ENCODE measurements at regions not wholly inside any gene's neighbourhood (a gene's known extent, or its start where the extent isn't known, plus 50 kb on each side); places are given as distances from the start of the nearest gene placed in this dataset.
A peak's percentile ranks its signal among the peaks of the same experiment; 100 is the strongest.

- H3K27me3 ChIP-seq (ENCODE audit: control insufficient read depth in 2 of 2, insufficient read depth in 1 of 2, low read length in 1 of 2) = no peaks in the 10 kb centered on the region
- H3K9me3 ChIP-seq (ENCODE audit: control insufficient read depth in 2 of 2, insufficient read depth in 1 of 2, low read length in 1 of 2) = no peaks in the 10 kb centered on the region
- H3K36me3 ChIP-seq (ENCODE audit: control insufficient read depth in 2 of 2, insufficient read depth in 2 of 2, low read length in 1 of 2) = no peaks in the 10 kb centered on the region
- DNase-seq (ENCODE audit: low read depth in 6 of 9, low spot score in 9 of 9) = no peak
- peaks cover 0 to 1% of the 10 kb centered on the region in 2 donors for H3K4me1 ChIP-seq (ENCODE audit: control insufficient read depth in 2 of 2, insufficient read depth in 2 of 2, low read length in 2 of 2)
- H3K27ac ChIP-seq (ENCODE audit: low read depth in 1 of 2, low read length in 1 of 2) = no peak overlapping the region
- H3K4me3 ChIP-seq (ENCODE audit: low read length in 2 of 2) = no peak overlapping the region
Measured at GRCh38 chr5:35484241-35484640, 133.4 kb upstream of the SPEF2 start.

GRCh38 chr5:35483780-35484179 is 133.9 kb upstream of the SPEF2 start:
- Histone ChIP-seq H3K27ac (ENCODE audit: low read depth in 1 of 2, low read length in 1 of 2) (no peak overlapping the region), H3K4me1 (ENCODE audit: control insufficient read depth in 2 of 2, insufficient read depth in 2 of 2, low read length in 2 of 2) (peaks cover 0 to 2% of the 10 kb centered on the region in 2 donors), H3K27me3 (ENCODE audit: control insufficient read depth in 2 of 2, insufficient read depth in 1 of 2, low read length in 1 of 2) (no peaks in the 10 kb centered on the region), H3K36me3 (ENCODE audit: control insufficient read depth in 2 of 2, insufficient read depth in 2 of 2, low read length in 1 of 2) (no peaks in the 10 kb centered on the region), H3K4me3 (ENCODE audit: low read length in 2 of 2) (no peak overlapping the region), H3K9me3 (ENCODE audit: control insufficient read depth in 2 of 2, insufficient read depth in 1 of 2, low read length in 1 of 2) (no peaks in the 10 kb centered on the region)
- no peak for DNase-seq (ENCODE audit: low read depth in 6 of 9, low spot score in 9 of 9)
- WGBS = 83% methylated on average over 2 of the region's 2 CpGs

GRCh38 chr5:35483191-35483590 is 134.5 kb upstream of the SPEF2 start:
- H3K36me3 ChIP-seq (ENCODE audit: control insufficient read depth in 2 of 2, insufficient read depth in 2 of 2, low read length in 1 of 2) = no peaks in the 10 kb centered on the region
- peaks cover 0 to 2% of the 10 kb centered on the region in 2 donors for H3K4me1 ChIP-seq (ENCODE audit: control insufficient read depth in 2 of 2, insufficient read depth in 2 of 2, low read length in 2 of 2)
- H3K4me3 ChIP-seq (ENCODE audit: low read length in 2 of 2) = no peak overlapping the region
- no peak overlapping the region for H3K27ac ChIP-seq (ENCODE audit: low read depth in 1 of 2, low read length in 1 of 2)
- H3K27me3 ChIP-seq (ENCODE audit: control insufficient read depth in 2 of 2, insufficient read depth in 1 of 2, low read length in 1 of 2) = no peaks in the 10 kb centered on the region
- peak in 1 of 9 donors; percentile 6 for DNase-seq (ENCODE audit: low read depth in 6 of 9, low spot score in 9 of 9)
- no peaks in the 10 kb centered on the region for H3K9me3 ChIP-seq (ENCODE audit: control insufficient read depth in 2 of 2, insufficient read depth in 1 of 2, low read length in 1 of 2)

- H3K36me3 ChIP-seq (ENCODE audit: control insufficient read depth in 2 of 2, insufficient read depth in 2 of 2, low read length in 1 of 2) = no peaks in the 10 kb centered on the region
- H3K4me1 ChIP-seq (ENCODE audit: control insufficient read depth in 2 of 2, insufficient read depth in 2 of 2, low read length in 2 of 2) = peaks cover 0 to 2% of the 10 kb centered on the region in 2 donors
- WGBS = 96% methylated on average over 5 of the region's 5 CpGs
- no peak for DNase-seq (ENCODE audit: low read depth in 6 of 9, low spot score in 9 of 9)
- no peaks in the 10 kb centered on the region for H3K9me3 ChIP-seq (ENCODE audit: control insufficient read depth in 2 of 2, insufficient read depth in 1 of 2, low read length in 1 of 2)
- H3K4me3 ChIP-seq (ENCODE audit: low read length in 2 of 2) = no peak overlapping the region
- H3K27me3 ChIP-seq (ENCODE audit: control insufficient read depth in 2 of 2, insufficient read depth in 1 of 2, low read length in 1 of 2) = no peaks in the 10 kb centered on the region
- no peak overlapping the region for H3K27ac ChIP-seq (ENCODE audit: low read depth in 1 of 2, low read length in 1 of 2)
Measured at GRCh38 chr5:35482167-35482755, 135.4 kb upstream of the SPEF2 start.

- H3K4me3 ChIP-seq (ENCODE audit: low read length in 2 of 2) = no peak overlapping the region
- WGBS = 80% methylated on average over 5 of the region's 5 CpGs
Measured at GRCh38 chr5:35478856-35479682, 138.6 kb upstream of the SPEF2 start.

GRCh38 chr5:35477911-35478310 is 139.8 kb upstream of the SPEF2 start:
- H3K4me3 ChIP-seq (ENCODE audit: low read length in 2 of 2) = no peak overlapping the region
- H3K4me1 ChIP-seq (ENCODE audit: control insufficient read depth in 2 of 2, insufficient read depth in 2 of 2, low read length in 2 of 2) = peaks cover 0 to 2% of the 10 kb centered on the region in 2 donors
- H3K27me3 ChIP-seq (ENCODE audit: control insufficient read depth in 2 of 2, insufficient read depth in 1 of 2, low read length in 1 of 2) = no peaks in the 10 kb centered on the region
- H3K9me3 ChIP-seq (ENCODE audit: control insufficient read depth in 2 of 2, insufficient read depth in 1 of 2, low read length in 1 of 2) = no peaks in the 10 kb centered on the region
- no peak for DNase-seq (ENCODE audit: low read depth in 6 of 9, low spot score in 9 of 9)
- H3K36me3 ChIP-seq (ENCODE audit: control insufficient read depth in 2 of 2, insufficient read depth in 2 of 2, low read length in 1 of 2) = no peaks in the 10 kb centered on the region
- no peak overlapping the region for H3K27ac ChIP-seq (ENCODE audit: low read depth in 1 of 2, low read length in 1 of 2)

More at GRCh38 chr5:35478856-35479682, 138.6 kb upstream of the SPEF2 start:
- H3K27me3 ChIP-seq (ENCODE audit: control insufficient read depth in 2 of 2, insufficient read depth in 1 of 2, low read length in 1 of 2) = no peaks in the 10 kb centered on the region
- peak overlapping the region in 1 of 2 donors; percentile 61 for H3K27ac ChIP-seq (ENCODE audit: low read depth in 1 of 2, low read length in 1 of 2)
- no peaks in the 10 kb centered on the region for H3K36me3 ChIP-seq (ENCODE audit: control insufficient read depth in 2 of 2, insufficient read depth in 2 of 2, low read length in 1 of 2)
- no peaks in the 10 kb centered on the region for H3K9me3 ChIP-seq (ENCODE audit: control insufficient read depth in 2 of 2, insufficient read depth in 1 of 2, low read length in 1 of 2)
- peaks cover 0 to 2% of the 10 kb centered on the region in 2 donors for H3K4me1 ChIP-seq (ENCODE audit: control insufficient read depth in 2 of 2, insufficient read depth in 2 of 2, low read length in 2 of 2)
- DNase-seq (ENCODE audit: low read depth in 6 of 9, low spot score in 9 of 9) = peak in 6 of 9 donors; percentile 4 to 57 (median 14)

- Histone ChIP-seq H3K9me3 (ENCODE audit: control insufficient read depth in 2 of 2, insufficient read depth in 1 of 2, low read length in 1 of 2) (no peaks in the 10 kb centered on the region), H3K27me3 (ENCODE audit: control insufficient read depth in 2 of 2, insufficient read depth in 1 of 2, low read length in 1 of 2) (no peaks in the 10 kb centered on the region), H3K27ac (ENCODE audit: low read depth in 1 of 2, low read length in 1 of 2) (no peak overlapping the region), H3K4me1 (ENCODE audit: control insufficient read depth in 2 of 2, insufficient read depth in 2 of 2, low read length in 2 of 2) (peaks cover 0 to 2% of the 10 kb centered on the region in 2 donors), H3K36me3 (ENCODE audit: control insufficient read depth in 2 of 2, insufficient read depth in 2 of 2, low read length in 1 of 2) (no peaks in the 10 kb centered on the region), H3K4me3 (ENCODE audit: low read length in 2 of 2) (no peak overlapping the region)
- DNase-seq (ENCODE audit: low read depth in 6 of 9, low spot score in 9 of 9) = no peak
Measured at GRCh38 chr5:35477321-35477720, 140.3 kb upstream of the SPEF2 start.

- Histone ChIP-seq H3K9me3 (ENCODE audit: control insufficient read depth in 2 of 2, insufficient read depth in 1 of 2, low read length in 1 of 2) (no peaks in the 10 kb centered on the region), H3K4me3 (ENCODE audit: low read length in 2 of 2) (no peak overlapping the region), H3K27me3 (ENCODE audit: control insufficient read depth in 2 of 2, insufficient read depth in 1 of 2, low read length in 1 of 2) (no peaks in the 10 kb centered on the region), H3K4me1 (ENCODE audit: control insufficient read depth in 2 of 2, insufficient read depth in 2 of 2, low read length in 2 of 2) (peaks cover 0 to 2% of the 10 kb centered on the region in 2 donors), H3K36me3 (ENCODE audit: control insufficient read depth in 2 of 2, insufficient read depth in 2 of 2, low read length in 1 of 2) (no peaks in the 10 kb centered on the region), H3K27ac (ENCODE audit: low read depth in 1 of 2, low read length in 1 of 2) (no peak overlapping the region)
- no peak for DNase-seq (ENCODE audit: low read depth in 6 of 9, low spot score in 9 of 9)
- 93% methylated on average over 1 of the region's 1 CpG for WGBS
Measured at GRCh38 chr5:35476797-35477196, 140.9 kb upstream of the SPEF2 start.

- Histone ChIP-seq H3K27me3 (ENCODE audit: control insufficient read depth in 2 of 2, insufficient read depth in 1 of 2, low read length in 1 of 2) (no peaks in the 10 kb centered on the region), H3K4me1 (ENCODE audit: control insufficient read depth in 2 of 2, insufficient read depth in 2 of 2, low read length in 2 of 2) (peaks cover 0 to 2% of the 10 kb centered on the region in 2 donors), H3K4me3 (ENCODE audit: low read length in 2 of 2) (no peak overlapping the region), H3K9me3 (ENCODE audit: control insufficient read depth in 2 of 2, insufficient read depth in 1 of 2, low read length in 1 of 2) (no peaks in the 10 kb centered on the region), H3K36me3 (ENCODE audit: control insufficient read depth in 2 of 2, insufficient read depth in 2 of 2, low read length in 1 of 2) (no peaks in the 10 kb centered on the region), H3K27ac (ENCODE audit: low read depth in 1 of 2, low read length in 1 of 2) (no peak overlapping the region)
- WGBS = 67% methylated on average over 2 of the region's 2 CpGs
- no peak for DNase-seq (ENCODE audit: low read depth in 6 of 9, low spot score in 9 of 9)
Measured at GRCh38 chr5:35476036-35476435, 141.6 kb upstream of the SPEF2 start.

Measured in thymus (tissue), 11 donors.